GM21786 (cell line): ENCODE measurements at regions not wholly inside any gene's neighbourhood (a gene's known extent, or its start where the extent isn't known, plus 50 kb on each side); places are given as distances from the start of the nearest gene placed in this dataset.

Source experiments
- ATAC-seq: cut with Tn5 transposase; IDR thresholded peaks from one replicate; pipeline ENCODE4 v1.9.1; 2021; ENCODE audit not compliant: unreplicated experiment

GRCh38 chr15:56868170-56868569, 50.3 kb upstream of the TCF12 start:
- no peak for ATAC-seq

GRCh38 chr15:56866803-56867202, 51.6 kb upstream of the TCF12 start:
- ATAC-seq: no peak

GRCh38 chr15:56857828-56858227, 60.6 kb upstream of the TCF12 start:
- ATAC-seq: no peak

GRCh38 chr15:56856934-56857333, 61.5 kb upstream of the TCF12 start:
- ATAC-seq: no peak

- ATAC-seq: no peak
Measured at GRCh38 chr15:56844892-56845291, 73.6 kb upstream of the TCF12 start.

DNA sequence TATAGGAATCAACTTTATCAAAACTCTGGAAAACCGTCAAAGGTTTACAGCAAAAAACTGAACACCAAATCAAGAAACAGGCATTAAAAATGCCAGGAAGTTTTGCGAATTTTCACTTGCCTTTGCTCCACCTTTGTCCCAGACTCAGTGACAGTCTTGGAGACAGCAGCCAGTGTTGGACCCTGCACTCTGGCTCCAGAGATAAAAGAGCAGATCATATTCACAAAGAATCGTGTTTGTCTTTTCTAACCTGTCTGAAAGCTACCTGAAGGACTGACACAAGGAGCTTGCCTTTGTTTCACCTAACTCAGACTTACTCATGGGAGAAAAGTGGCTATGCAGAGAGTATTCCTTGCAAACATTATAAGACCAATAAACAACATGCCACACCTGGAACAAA, 74.0 kb upstream of the TCF12 start:
- ATAC-seq: no peak

- no peak for ATAC-seq
Measured at GRCh38 chr15:56839641-56840040, 78.8 kb upstream of the TCF12 start.

DNA sequence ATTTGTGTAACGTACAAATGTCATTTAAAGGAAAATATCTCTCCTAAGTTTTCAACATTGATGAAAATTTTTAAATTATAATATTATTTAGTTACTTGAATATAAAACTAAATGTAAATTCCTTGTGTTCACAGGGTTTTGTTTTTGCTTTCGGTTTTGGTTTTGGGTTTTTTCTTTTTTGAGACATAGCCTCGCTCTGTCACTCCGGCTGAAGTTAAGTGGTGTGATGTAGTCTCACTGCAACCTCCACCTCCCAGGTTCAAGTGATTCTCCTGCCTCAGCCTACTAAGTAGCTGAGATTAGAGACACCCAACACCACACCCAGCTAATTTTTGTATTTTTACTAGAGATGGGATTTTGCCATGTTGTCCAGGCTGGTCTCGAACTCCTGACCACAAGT, 79.3 kb upstream of the TCF12 start:
- ATAC-seq: no peak

DNA sequence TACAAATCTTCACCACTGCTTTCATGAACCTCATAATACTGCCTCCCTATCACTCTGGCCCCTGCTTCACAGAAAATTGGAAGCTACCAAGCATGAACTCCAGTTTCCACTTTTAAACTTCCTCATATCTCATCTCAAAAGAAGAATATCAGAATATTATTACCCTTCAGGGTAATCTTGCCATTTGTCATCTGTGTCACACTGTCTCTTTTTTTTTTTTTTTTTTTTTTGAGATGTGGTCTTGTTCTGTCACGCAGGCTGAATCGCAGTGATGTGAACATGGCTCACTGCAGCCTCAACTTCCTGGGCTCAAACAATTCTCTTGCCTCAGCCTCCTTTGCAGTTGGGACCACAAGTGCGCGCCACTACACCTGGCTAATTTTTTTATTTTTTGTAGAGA, 80.4 kb upstream of the TCF12 start:
- no peak for ATAC-seq

DNA sequence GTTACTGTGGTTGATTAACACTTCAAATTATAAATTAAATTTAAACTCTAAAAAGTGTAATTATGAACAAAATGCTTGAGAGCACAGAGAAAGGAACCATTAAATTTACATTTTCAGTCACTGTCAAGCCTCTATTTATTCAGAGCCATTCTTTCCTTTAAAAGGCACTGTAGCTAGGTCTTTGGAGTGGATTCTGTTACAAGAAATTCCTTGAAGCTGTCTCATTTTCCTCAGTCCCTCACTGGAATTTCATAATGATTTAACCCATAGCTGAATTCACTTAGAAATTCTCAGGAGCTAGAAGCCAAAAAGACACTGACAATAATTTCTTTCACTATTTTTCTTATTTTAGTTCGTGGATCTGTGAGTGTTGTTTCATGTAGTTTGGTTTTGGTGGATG, 81.2 kb upstream of the TCF12 start:
- no peak for ATAC-seq

- ATAC-seq: no peak
Measured at GRCh38 chr15:56835718-56836171, 82.7 kb upstream of the TCF12 start.

DNA sequence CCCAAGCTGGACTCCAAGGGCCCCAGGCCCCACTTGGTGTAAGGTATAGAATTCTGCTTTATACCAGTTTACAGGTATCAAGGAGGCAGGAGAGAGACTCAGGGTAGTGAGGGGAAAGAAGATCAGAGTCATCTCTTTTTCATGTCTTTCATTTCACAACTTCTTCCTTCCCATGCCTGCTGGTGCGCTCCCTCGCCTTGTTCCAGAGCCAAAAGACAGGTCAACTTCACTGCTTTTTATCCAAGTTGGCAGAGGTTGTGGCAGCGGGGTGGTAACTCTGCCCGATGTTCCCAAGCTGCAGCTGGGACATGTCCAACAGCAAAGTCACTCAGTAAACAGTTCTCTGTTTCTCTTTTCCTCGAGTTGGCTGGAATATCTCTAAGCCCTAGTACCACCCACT, 86.3 kb upstream of the TCF12 start:
- ATAC-seq: no peak

GRCh38 chr15:56831467-56832005, 86.9 kb upstream of the TCF12 start:
- ATAC-seq: no peak

DNA sequence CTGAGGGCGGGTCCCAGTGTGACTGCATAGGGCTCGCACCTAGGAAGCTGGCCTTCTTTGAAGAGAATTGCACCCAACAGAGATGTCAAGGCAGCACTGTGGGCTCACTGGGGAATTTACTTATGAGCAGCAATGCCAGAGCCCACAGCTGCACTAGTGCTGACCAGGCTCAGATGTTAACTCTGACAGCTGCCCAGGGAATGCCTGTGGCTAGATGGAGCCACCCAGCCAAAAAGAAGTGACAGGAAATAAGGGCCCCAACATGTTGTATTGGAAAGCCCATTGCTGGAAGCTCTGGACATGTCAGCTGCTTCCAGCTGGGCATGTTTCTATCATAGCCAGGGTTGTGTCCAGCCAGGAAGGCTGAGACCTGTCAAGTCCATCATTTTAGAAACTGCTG, 90.9 kb upstream of the ZNF280D start:
- ATAC-seq: no peak

- peak; percentile 74 for ATAC-seq
Measured at GRCh38 chr15:56821721-56822425, 88.6 kb upstream of the ZNF280D start.

GRCh38 chr15:56820333-56820732, 87.0 kb upstream of the ZNF280D start:
- ATAC-seq: no peak

GRCh38 chr15:56817321-56818080, 84.2 kb upstream of the ZNF280D start:
- ATAC-seq: no peak

GRCh38 chr15:56816781-56817180, 83.5 kb upstream of the ZNF280D start:
- ATAC-seq: no peak

DNA sequence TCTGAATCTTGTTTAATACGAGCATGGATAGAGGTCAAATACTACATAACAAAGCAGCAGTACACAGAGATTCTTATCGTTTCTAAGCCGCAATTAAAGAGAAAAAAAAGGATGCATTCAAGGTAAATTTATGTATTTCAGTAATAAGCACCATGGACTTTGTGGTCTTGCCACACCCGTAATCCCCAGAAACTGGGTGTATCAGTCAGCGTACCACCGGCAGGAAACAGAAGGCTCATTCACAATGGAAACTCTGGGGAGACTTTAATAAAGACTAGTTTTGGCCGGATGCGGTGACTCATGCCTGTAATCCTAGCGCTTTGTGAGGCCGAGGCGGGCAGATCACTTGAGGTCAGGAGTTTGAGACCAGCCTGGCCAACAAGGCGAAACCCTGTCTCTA, 81.9 kb upstream of the ZNF280D start:
- no peak for ATAC-seq

GRCh38 chr15:56814429-56814828, 81.1 kb upstream of the ZNF280D start:
- ATAC-seq: no peak

- no peak for ATAC-seq
Measured at GRCh38 chr15:56813995-56814394, 80.7 kb upstream of the ZNF280D start.

- ATAC-seq: no peak
Measured at GRCh38 chr15:56812961-56813360, 79.7 kb upstream of the ZNF280D start.
